GM12878 (cell line): ENCODE measurements at regions not wholly inside any gene's neighbourhood (a gene's known extent, or its start where the extent isn't known, plus 50 kb on each side); places are given as distances from the start of the nearest gene placed in this dataset.

Experiments
- ATAC-seq: fragments of 200-7000 bp; cut with Tn5 transposase; 3 replicates; pipeline ENCODE4 v1.9.1; 2020; ENCODE audit warnings: mild to moderate bottlenecking, moderate library complexity
- BruUV-seq: library from RNA; stranded (reverse); fragments of 400-500 nt; replicated peaks from 2 replicates; lab custom pipeline; 2021; lab: Mats Ljungman, UMichigan
- CTCF ChIA-PET: fragments of 300-600 bp; sonication (Branson Sonifier 250); formaldehyde crosslinking; extraction: SDS; loops from one replicate; lab custom pipeline; 2021; ENCODE audit warnings: inconsistent platforms; lab: Yijun Ruan, JAX
- POLR2A ChIA-PET: fragments of 350-600 bp; formaldehyde crosslinking; extraction: SDS; loops from one replicate; lab custom pipeline; 2021; ENCODE audit warnings: inconsistent platforms; lab: Charles Lee
- RAD21 ChIA-PET: fragments of 300-600 bp; sonication (Branson Sonifier 250); formaldehyde crosslinking; loops from one replicate; lab custom pipeline; 2023; ENCODE audit warnings: antibody characterized with exemption; ENCODE audit not compliant: unreplicated experiment; lab: Charles Lee
- SMC1A ChIA-PET: fragments of 300-600 bp; sonication (Branson Sonifier 250); formaldehyde crosslinking; loops from one replicate; lab custom pipeline; 2023; ENCODE audit not compliant: unreplicated experiment, uncharacterized antibody; lab: Charles Lee
- DNase-seq: peaks from one replicate; pipeline ENCODE4 v3.0.0-alpha.2; 2011; ENCODE audit warnings: low read depth, low spot score
- FAIRE-seq: peaks from 3 replicates; lab custom pipeline; 2011; peaks lifted over from hg19 to GRCh38; lab: Jason Lieb, UNC
- H2AFZ ChIP-seq: 2 replicates; pipeline ENCODE4 v1.6.0; 2011; ENCODE audit warnings: low read depth, low read length, control low read depth; ENCODE audit not compliant: control insufficient read depth
- H3K27ac ChIP-seq: 2 replicates; pipeline ENCODE4 v1.5.1; 2011; ENCODE audit warnings: control low read depth; ENCODE audit not compliant: control insufficient read depth, insufficient read depth
- H3K27me3 ChIP-seq, 2 experiments: replicated peaks in 1 of 2; 2 replicates each; pipeline versions ENCODE4 v1.6.0 to v1.6.1; 2011; ENCODE audit warnings: low read length in 1 of 2; ENCODE audit not compliant: control insufficient read depth in 2 of 2, insufficient read depth in 2 of 2
- H3K36me3 ChIP-seq, 2 experiments: 2 replicates each; pipeline ENCODE4 v1.5.1; 2011; ENCODE audit warnings: low read length in 1 of 2; ENCODE audit not compliant: control insufficient read depth in 2 of 2, insufficient read depth in 2 of 2
- H3K4me1 ChIP-seq: 2 replicates; pipeline ENCODE4 v1.6.1; 2011; ENCODE audit warnings: mild to moderate bottlenecking, low read length, moderate library complexity, mixed read lengths; ENCODE audit not compliant: control insufficient read depth, insufficient read depth
- H3K4me2 ChIP-seq: 2 replicates; pipeline ENCODE4 v1.6.0; 2011; ENCODE audit warnings: control low read depth; ENCODE audit not compliant: control insufficient read depth, insufficient read depth
- H3K4me3 ChIP-seq: fragments of 200-600 bp; sonication (generic); 2 replicates; pipeline ENCODE4 v1.5.1; 2016
- H3K79me2 ChIP-seq: 2 replicates; pipeline ENCODE4 v1.6.0; 2011; ENCODE audit warnings: low read length; ENCODE audit not compliant: control insufficient read depth, insufficient read depth
- H3K9ac ChIP-seq: 2 replicates; pipeline ENCODE4 v1.8.0; 2011; ENCODE audit warnings: low read length, control low read depth, mixed read lengths; ENCODE audit not compliant: control insufficient read depth, insufficient read depth
- H3K9me3 ChIP-seq: replicated peaks from 3 replicates; pipeline ENCODE4 v1.5.1; 2011; ENCODE audit warnings: mild to moderate bottlenecking, low read length; ENCODE audit not compliant: control insufficient read depth, insufficient read depth
- H4K20me1 ChIP-seq: 2 replicates; pipeline ENCODE4 v1.6.0; 2011; ENCODE audit not compliant: control insufficient read depth, insufficient read depth
- ASH2L ChIP-seq: fragments of 300-600, 200-600 bp; sonication (generic); IDR thresholded peaks from 2 replicates; pipeline ENCODE4 v1.6.1; 2017; ENCODE audit warnings: low read depth, mild to moderate bottlenecking, borderline replicate concordance
- JUNB ChIP-seq: IDR thresholded peaks from 2 replicates; pipeline ENCODE4 v1.6.1; 2016; ENCODE audit warnings: antibody characterized with exemption, mild to moderate bottlenecking
- MTA2 ChIP-seq: fragments of 450-650 bp; IDR thresholded peaks from 2 replicates; pipeline ENCODE4 v1.6.1; 2016; ENCODE audit warnings: low read depth, mild to moderate bottlenecking, moderate library complexity
- NFYB ChIP-seq: IDR thresholded peaks from 2 replicates; pipeline ENCODE4 v1.6.1; 2011; ENCODE audit warnings: low read depth, mild to moderate bottlenecking, low read length, improper control_type of control experiment, moderate library complexity; ENCODE audit not compliant: insufficient read depth
- RB1 ChIP-seq: fragments of 450-650 bp; formaldehyde crosslinking; IDR thresholded peaks from 2 replicates; pipeline ENCODE4 v1.6.1; 2017; ENCODE audit warnings: mild to moderate bottlenecking, borderline replicate concordance
- SIN3A ChIP-seq: IDR thresholded peaks from 2 replicates; pipeline ENCODE4 v1.6.1; 2012; ENCODE audit warnings: low read depth, low read length, improper control_type of control experiment
- STAT1 ChIP-seq: fragments of 450-650 bp; conservative IDR thresholded peaks from 2 replicates; pipeline ENCODE4 v1.6.1; 2014; ENCODE audit warnings: antibody characterized with exemption, mild to moderate bottlenecking
- SUPT20H ChIP-seq: IDR thresholded peaks from 2 replicates; pipeline ENCODE4 v1.6.1; 2011; ENCODE audit warnings: low read depth, mild to moderate bottlenecking, low read length, moderate library complexity, borderline replicate concordance; ENCODE audit not compliant: control insufficient read depth
- TCF3 ChIP-seq: IDR thresholded peaks from 2 replicates; pipeline ENCODE4 v1.6.1; 2012; ENCODE audit warnings: low read depth, mild to moderate bottlenecking, low read length, borderline replicate concordance; ENCODE audit not compliant: insufficient read depth
- ZNF207 ChIP-seq: fragments of 450-650 bp; IDR thresholded peaks from 2 replicates; pipeline ENCODE4 v1.6.1; 2014; ENCODE audit warnings: antibody characterized with exemption, mild to moderate bottlenecking, borderline replicate concordance
- ZNF217 ChIP-seq: fragments of 450-650 bp; IDR thresholded peaks from 2 replicates; pipeline ENCODE4 v1.6.1; 2017; ENCODE audit warnings: antibody characterized with exemption, mild to moderate bottlenecking
- WGBS: methylation state at CpG from one replicate; pipeline ENCODE4 v1.1.6; 2016; ENCODE audit warnings: low lambda C conversion rate; ENCODE audit not compliant: insufficient replicate concordance, insufficient coverage; ENCODE audit errors: missing lambda C conversion rate; 5-methylcytosine and 5-hydroxymethylcytosine counted together
- in situ Hi-C: fragments of 300-500 bp; cut with MboI; formaldehyde crosslinking; loops from 9 replicates; pipeline ENCODE4 v1.14.3; 2018; ENCODE audit warnings: mixed read lengths
- intact Hi-C: fragments of 100-400 bp; cut with micrococcal nuclease; formaldehyde crosslinking; loops from one replicate; pipeline ENCODE4 v1.14.2; 2022; ENCODE audit not compliant: unreplicated experiment

- no peaks in the 10 kb centered on the region for H3K79me2 ChIP-seq
- H3K9ac ChIP-seq, result no peak overlapping the region
- CTCF ChIA-PET, result no interaction called here
- no peaks in the 10 kb centered on the region for H3K36me3 ChIP-seq
- H3K27ac ChIP-seq, result no peak overlapping the region
- no peak for DNase-seq
- H3K4me1 ChIP-seq, result no peaks in the 10 kb centered on the region
- H2AFZ ChIP-seq, result no peak overlapping the region
- no peaks in the 10 kb centered on the region for H3K27me3 ChIP-seq
- H3K4me3 ChIP-seq, result no peak overlapping the region
- no peaks in the 10 kb centered on the region for H4K20me1 ChIP-seq
- SMC1A ChIA-PET, result no interaction called here
- H3K9me3 ChIP-seq, result peaks cover 3% of the 10 kb centered on the region; the same call in 1 of the 3 replicates
- TF ChIP-seq STAT1 (no peak), JUNB (no peak), NFYB (no peak), ZNF217 (no peak), MTA2 (no peak), ASH2L (no peak), SUPT20H (no peak), ZNF207 (no peak), SIN3A (no peak), RB1 (no peak), TCF3 (no peak)
- RAD21 ChIA-PET, result no interaction called here
- no peak for ATAC-seq
- POLR2A ChIA-PET, result interaction anchor here (0.6 kb wide), 1 partner anchor 47 kb away, joined by 6 read pairs; no protein-coding TSS in a partner anchor
- H3K4me2 ChIP-seq, result no peak overlapping the region
- 87% methylated on average over 14 of the region's 14 CpGs for WGBS
- no peak for FAIRE-seq
- intact Hi-C loops, result no loop called here
- in situ Hi-C loops, result no loop called here
- BruUV-seq, result no TSS peak
Observed at GRCh38 chr7:152514771-152515105, 78.9 kb upstream of the KMT2C start.
